Right renal cortex interstitium (tissue), 3 donors: ENCODE measurements at regions not wholly inside any gene's neighbourhood (a gene's known extent, or its start where the extent isn't known, plus 50 kb on each side); places are given as distances from the start of the nearest gene placed in this dataset.
"Not testable (repeated sequence)": the region's sequence is repeated elsewhere in the genome, so short reads cannot be mapped to it uniquely, and the experiment has no call there.

Experiments
- DNase-seq, 3 donors: peaks; one replicate each; pipeline ENCODE4 v3.0.0-alpha.2; 2013; ENCODE audit warnings: low read depth in 3 of 3, low spot score in 2 of 3

- DNase-seq, result no peak
These were observed 966.8 kb upstream of the CITED2 start for GRCh38 chr6:140341272-140341671.

GRCh38 chr6:140340795-140341194, 966.3 kb upstream of the CITED2 start:
- no peak for DNase-seq

GRCh38 chr6:140339084-140339483, 964.6 kb upstream of the CITED2 start:
- not testable (repeated sequence) for DNase-seq

- DNase-seq, result no peak
These were observed 947.4 kb upstream of the CITED2 start for GRCh38 chr6:140321891-140322290.

- DNase-seq, result no peak
These were observed 945.9 kb upstream of the CITED2 start for GRCh38 chr6:140320081-140321080.

- peak in 2 of 3 donors; percentile 10 to 13 for DNase-seq
These were observed 944.8 kb upstream of the CITED2 start for GRCh38 chr6:140319209-140319608.

- DNase-seq, result no peak
These were observed 944.0 kb upstream of the CITED2 start for GRCh38 chr6:140318408-140318807.

GRCh38 chr6:140317950-140318349, 943.5 kb upstream of the CITED2 start:
- DNase-seq, result no peak

- DNase-seq, result no peak
These were observed 942.5 kb upstream of the CITED2 start for GRCh38 chr6:140316966-140317365.

- no peak for DNase-seq
These were observed 940.2 kb upstream of the CITED2 start for GRCh38 chr6:140314682-140315081.

GRCh38 chr6:140311146-140311545, 936.7 kb upstream of the CITED2 start:
- no peak for DNase-seq

GRCh38 chr6:140303218-140303949, 928.9 kb upstream of the CITED2 start:
- DNase-seq, result no peak

GRCh38 chr6:140300331-140300730, 925.9 kb upstream of the CITED2 start:
- DNase-seq, result no peak

- no peak for DNase-seq
These were observed 914.7 kb upstream of the CITED2 start for GRCh38 chr6:140289186-140289585.

- no peak for DNase-seq
These were observed 911.7 kb upstream of the CITED2 start for GRCh38 chr6:140285998-140286690.

GRCh38 chr6:140285471-140285870, 911.0 kb upstream of the CITED2 start:
- DNase-seq, result no peak

- no peak for DNase-seq
These were observed 910.4 kb upstream of the CITED2 start for GRCh38 chr6:140284871-140285270.

GRCh38 chr6:140283197-140283596, 908.7 kb upstream of the CITED2 start:
- DNase-seq, result no peak

GRCh38 chr6:140281767-140282166, 907.3 kb upstream of the CITED2 start:
- no peak for DNase-seq

- peak in 1 of 3 donors; percentile 3 for DNase-seq
These were observed 906.8 kb upstream of the CITED2 start for GRCh38 chr6:140281236-140281635.

GRCh38 chr6:140276719-140277118, 902.3 kb upstream of the CITED2 start:
- DNase-seq, result no peak
